ENCODE measurements at regions not wholly inside any gene's neighbourhood (a gene's known extent, or its start where the extent isn't known, plus 50 kb on each side); places are given as distances from the start of the nearest gene placed in this dataset.

GRCh38 chr2:189933041-189933440, 129.5 kb downstream of the MSTN start:
- no peaks in the 10 kb centered on the region for H3K4me1 ChIP-seq (ENCODE audit: insufficient read depth, low read length, poor library complexity, severe bottlenecking)
- no peaks in the 10 kb centered on the region for H3K9me2 ChIP-seq (replicated peaks; ENCODE audit: low read depth, low read length)
- H4K20me1 ChIP-seq (ENCODE audit: insufficient read depth, low read length, poor library complexity, severe bottlenecking), result no peaks in the 10 kb centered on the region
- no peaks in the 10 kb centered on the region for H3F3A ChIP-seq (ENCODE audit: low read depth)
- H3K4me2 ChIP-seq (ENCODE audit: low read depth, low read length, poor library complexity, severe bottlenecking), result no peak overlapping the region
- no peak overlapping the region for H3K9ac ChIP-seq (ENCODE audit: low read depth, low read length, poor library complexity, severe bottlenecking)
- H3K27me3 ChIP-seq (ENCODE audit: insufficient read depth, low read length, poor library complexity, severe bottlenecking), result no peaks in the 10 kb centered on the region
- H3K9me3 ChIP-seq (ENCODE audit: insufficient read depth, low read depth, low read length), result no peaks in the 10 kb centered on the region
- H3K79me2 ChIP-seq (ENCODE audit: insufficient read depth, low read length), result no peaks in the 10 kb centered on the region
- H3K36me3 ChIP-seq (ENCODE audit: insufficient read depth, low read length), result no peaks in the 10 kb centered on the region
- no peak for TF ChIP-seq EZH2phosphoT487 (IDR thresholded peaks at IDR 0.05; ENCODE audit: borderline replicate concordance)
- H2AFZ ChIP-seq (ENCODE audit: low read length), result no peak overlapping the region
- H3K4me3 ChIP-seq (ENCODE audit: low read length, poor library complexity, severe bottlenecking), result no peak overlapping the region

- no peaks in the 10 kb centered on the region for H3F3A ChIP-seq (ENCODE audit: low read depth)
- no peak overlapping the region for H3K9ac ChIP-seq (ENCODE audit: low read depth, low read length, poor library complexity, severe bottlenecking)
- TF ChIP-seq EZH2phosphoT487 (IDR thresholded peaks at IDR 0.05; ENCODE audit: borderline replicate concordance) (no peak), CTCF (conservative IDR thresholded peaks at IDR 0.05; ENCODE audit: low read length) (no peak)
- H3K79me2 ChIP-seq (ENCODE audit: insufficient read depth, low read length), result no peaks in the 10 kb centered on the region
- H3K9me2 ChIP-seq (replicated peaks; ENCODE audit: low read depth, low read length), result no peaks in the 10 kb centered on the region
- H3K9me3 ChIP-seq (ENCODE audit: insufficient read depth, low read depth, low read length), result no peaks in the 10 kb centered on the region
- no peaks in the 10 kb centered on the region for H3K27me3 ChIP-seq (ENCODE audit: insufficient read depth, low read length, poor library complexity, severe bottlenecking)
- H3K4me3 ChIP-seq (ENCODE audit: low read length, poor library complexity, severe bottlenecking), result no peak overlapping the region
- no peak overlapping the region for H2AFZ ChIP-seq (ENCODE audit: low read length)
- no peak overlapping the region for H3K4me2 ChIP-seq (ENCODE audit: low read depth, low read length, poor library complexity, severe bottlenecking)
- no peaks in the 10 kb centered on the region for H3K4me1 ChIP-seq (ENCODE audit: insufficient read depth, low read length, poor library complexity, severe bottlenecking)
- no peaks in the 10 kb centered on the region for H4K20me1 ChIP-seq (ENCODE audit: insufficient read depth, low read length, poor library complexity, severe bottlenecking)
- H3K36me3 ChIP-seq (ENCODE audit: insufficient read depth, low read length), result no peaks in the 10 kb centered on the region
These were observed 134.7 kb downstream of the MSTN start for GRCh38 chr2:189927823-189928222.
